Upper lobe of right lung (tissue), 1 donor: ENCODE measurements at regions not wholly inside any gene's neighbourhood (a gene's known extent, or its start where the extent isn't known, plus 50 kb on each side); places are given as distances from the start of the nearest gene placed in this dataset.

Experiments
- ATAC-seq: fragments of 200-7000 bp; cut with Tn5 transposase; one replicate; pipeline ENCODE4 v1.9.1; 2020; ENCODE audit warnings: mild to moderate bottlenecking, moderate library complexity
- DNase-seq: peaks from one replicate; pipeline ENCODE4 v3.0.0-alpha.2; 2020
- H3K27ac ChIP-seq: fragments of 200-600 bp; one replicate; pipeline ENCODE4 v1.8.0; 2022
- H3K27me3 ChIP-seq: fragments of 200-600 bp; one replicate; pipeline ENCODE4 v1.8.0; 2022; ENCODE audit warnings: mild to moderate bottlenecking
- H3K36me3 ChIP-seq: fragments of 200-600 bp; one replicate; pipeline ENCODE4 v1.8.0; 2022
- H3K4me1 ChIP-seq: fragments of 200-600 bp; one replicate; pipeline ENCODE4 v1.8.0; 2022
- H3K4me3 ChIP-seq: fragments of 200-600 bp; one replicate; pipeline ENCODE4 v1.8.0; 2022; ENCODE audit warnings: mild to moderate bottlenecking
- H3K9me3 ChIP-seq: fragments of 200-600 bp; one replicate; pipeline ENCODE4 v1.8.0; 2022
- CTCF ChIP-seq: fragments of 200-600 bp; IDR thresholded peaks from one replicate; pipeline ENCODE4 v1.8.0; 2022; ENCODE audit warnings: antibody characterized with exemption
- intact Hi-C: fragments of 100-400 bp; cut with DNase I; formaldehyde crosslinking; loops from one replicate; pipeline ENCODE4 v1.11.0; 2022
- donor health status: DM: no; HTN: yes; CAD: no; lungs with severe emphysema.

GRCh38 chr3:20406611-20407011, 220.6 kb upstream of the SGO1 start:
- TF ChIP-seq CTCF = no peak
- ATAC-seq (no peak), DNase-seq (no peak)
- no peaks in the 10 kb centered on the region for H3K4me1 ChIP-seq
- no peaks in the 10 kb centered on the region for H3K36me3 ChIP-seq
- H3K9me3 ChIP-seq = no peaks in the 10 kb centered on the region
- H3K27me3 ChIP-seq = no peaks in the 10 kb centered on the region
- intact Hi-C loops = no loop called here
- H3K4me3 ChIP-seq = no peak overlapping the region
- H3K27ac ChIP-seq = no peak overlapping the region

GRCh38 chr3:20405744-20406143, 219.7 kb upstream of the SGO1 start:
- Histone ChIP-seq H3K36me3 (no peaks in the 10 kb centered on the region), H3K27me3 (no peaks in the 10 kb centered on the region), H3K27ac (no peak overlapping the region), H3K4me1 (no peaks in the 10 kb centered on the region), H3K9me3 (no peaks in the 10 kb centered on the region), H3K4me3 (no peak overlapping the region)
- DNase-seq (no peak), ATAC-seq (no peak)
- intact Hi-C loops = no loop called here
- TF ChIP-seq CTCF = no peak

GRCh38 chr3:20405231-20405630, 219.2 kb upstream of the SGO1 start:
- Histone ChIP-seq H3K9me3 (no peaks in the 10 kb centered on the region), H3K27ac (no peak overlapping the region), H3K4me3 (no peak overlapping the region), H3K4me1 (no peaks in the 10 kb centered on the region), H3K36me3 (no peaks in the 10 kb centered on the region), H3K27me3 (no peaks in the 10 kb centered on the region)
- DNase-seq (no peak), ATAC-seq (no peak)
- intact Hi-C loops = no loop called here
- TF ChIP-seq CTCF = no peak

- no peaks in the 10 kb centered on the region for H3K4me1 ChIP-seq
- no peak for TF ChIP-seq CTCF
- no peaks in the 10 kb centered on the region for H3K36me3 ChIP-seq
- no peak for DNase-seq
- intact Hi-C loops = no loop called here
- H3K27ac ChIP-seq = no peak overlapping the region
- no peak overlapping the region for H3K4me3 ChIP-seq
- H3K27me3 ChIP-seq = no peaks in the 10 kb centered on the region
- H3K9me3 ChIP-seq = no peaks in the 10 kb centered on the region
- no peak for ATAC-seq
Measured at GRCh38 chr3:20404741-20405100, 218.7 kb upstream of the SGO1 start.

GRCh38 chr3:20403986-20404740, 218.2 kb upstream of the SGO1 start:
- Histone ChIP-seq H3K9me3 (no peaks in the 10 kb centered on the region), H3K4me1 (no peaks in the 10 kb centered on the region), H3K27ac (no peak overlapping the region), H3K4me3 (no peak overlapping the region), H3K27me3 (no peaks in the 10 kb centered on the region), H3K36me3 (no peaks in the 10 kb centered on the region)
- no peak for TF ChIP-seq CTCF
- ATAC-seq = no peak
- no peak for DNase-seq
- intact Hi-C loops = no loop called here

- Histone ChIP-seq H3K27me3 (no peaks in the 10 kb centered on the region), H3K9me3 (no peaks in the 10 kb centered on the region), H3K4me1 (no peaks in the 10 kb centered on the region), H3K4me3 (no peak overlapping the region), H3K27ac (no peak overlapping the region), H3K36me3 (no peaks in the 10 kb centered on the region)
- TF ChIP-seq CTCF = no peak
- DNase-seq = no peak
- intact Hi-C loops = no loop called here
- ATAC-seq = no peak
Measured at GRCh38 chr3:20401253-20401652, 215.2 kb upstream of the SGO1 start.
